NCI-H69 (cell line): ENCODE measurements at regions not wholly inside any gene's neighbourhood (a gene's known extent, or its start where the extent isn't known, plus 50 kb on each side); places are given as distances from the start of the nearest gene placed in this dataset.
"Not testable (repeated sequence)": the region's sequence is repeated elsewhere in the genome, so short reads cannot be mapped to it uniquely, and the experiment has no call there.

Source experiments
- DNase-seq: peaks from one replicate; lab custom pipeline; 2025; lab: John Stamatoyannopoulos, UW

- DNase-seq, result no peak
These were observed 145.6 kb upstream of the ABI3BP start for GRCh38 chr3:101138817-101139216.

DNA sequence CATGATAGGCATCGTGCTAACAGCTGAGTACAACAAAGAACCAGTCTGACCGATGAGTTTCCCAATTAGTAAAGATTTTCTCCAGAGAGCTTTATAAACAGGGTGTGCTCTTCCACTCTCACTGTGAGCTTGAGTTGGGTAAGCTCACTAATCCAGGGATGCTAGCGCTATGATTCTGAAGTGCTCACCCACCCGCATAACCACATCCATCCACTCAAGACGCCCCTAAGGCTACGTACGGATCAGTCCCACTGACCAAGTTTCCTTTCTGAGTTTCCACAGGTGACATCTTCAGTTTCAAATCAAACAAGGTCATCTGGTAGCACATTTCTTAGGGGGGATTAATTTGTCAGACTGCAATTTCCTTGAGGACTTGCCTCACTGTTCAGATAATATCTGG, 141.1 kb upstream of the ABI3BP start:
- DNase-seq, result no peak

DNA sequence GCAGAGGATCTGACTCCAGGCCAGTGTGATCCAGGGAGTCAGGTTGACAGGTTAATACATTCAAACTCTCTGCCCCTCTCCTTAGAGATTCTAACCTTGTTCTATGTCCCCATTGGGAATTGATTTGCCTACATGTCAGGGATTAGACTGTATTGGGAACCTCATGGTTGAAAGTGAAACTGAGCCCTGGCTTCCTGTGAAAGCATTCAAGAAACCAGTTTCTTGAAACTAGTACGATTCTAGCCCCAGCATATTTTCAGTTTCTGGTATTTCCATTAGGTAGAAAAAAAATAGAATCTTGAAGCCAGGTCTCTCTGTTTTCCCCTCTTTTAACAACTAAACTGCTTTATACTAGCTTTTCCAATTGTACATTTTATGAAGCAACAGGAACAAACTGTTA, 140.4 kb upstream of the ABI3BP start:
- no peak for DNase-seq

- DNase-seq, result not testable (repeated sequence)
These were observed 140.0 kb upstream of the ABI3BP start for GRCh38 chr3:101133197-101133596.

DNA sequence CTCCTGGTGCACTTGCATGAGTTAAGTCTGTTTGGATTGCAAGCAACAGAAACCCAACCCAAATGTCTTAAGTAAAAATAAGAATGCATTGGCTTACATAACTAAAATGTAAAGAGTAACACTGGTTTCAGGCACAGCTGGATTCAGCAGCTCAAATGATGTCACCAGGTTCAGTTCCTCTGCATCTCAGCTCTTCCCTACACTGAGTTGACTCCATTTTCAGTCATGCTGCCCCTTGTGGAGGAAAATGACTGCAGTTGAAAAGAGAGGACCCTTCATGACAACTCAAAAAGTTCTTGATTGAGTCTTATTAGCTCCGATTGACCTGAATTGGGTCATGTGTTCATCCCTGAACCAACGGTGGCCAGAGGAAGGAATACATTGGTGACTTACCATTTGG, 138.5 kb upstream of the ABI3BP start:
- DNase-seq, result no peak

- DNase-seq, result no peak
These were observed 135.6 kb upstream of the ABI3BP start for GRCh38 chr3:101128786-101129185.

GRCh38 chr3:101128001-101128400, 134.8 kb upstream of the ABI3BP start:
- DNase-seq, result no peak

DNA sequence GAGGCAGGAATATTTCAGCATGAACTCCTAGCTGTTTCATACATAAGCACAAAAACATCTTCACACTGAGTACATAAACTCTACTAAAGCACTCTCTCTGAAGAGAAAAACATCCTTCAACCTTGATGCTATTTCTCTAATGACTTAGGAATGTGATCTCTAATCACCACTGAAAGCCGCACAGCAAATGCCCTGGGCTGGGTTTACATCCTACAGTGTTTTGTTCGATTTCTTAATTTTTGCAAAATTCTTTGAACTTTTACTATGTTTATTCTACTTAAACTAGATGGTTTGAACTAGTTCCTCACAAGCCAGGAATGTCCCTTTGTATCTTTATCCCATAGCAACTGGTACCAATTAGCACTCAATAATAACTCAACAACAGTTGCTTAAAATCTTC, 130.9 kb upstream of the ABI3BP start:
- no peak for DNase-seq

- DNase-seq, result no peak
These were observed 129.9 kb upstream of the ABI3BP start for GRCh38 chr3:101123081-101123480.

- no peak for DNase-seq
These were observed 129.5 kb upstream of the ABI3BP start for GRCh38 chr3:101122681-101123080.

- no peak for DNase-seq
These were observed 126.8 kb upstream of the ABI3BP start for GRCh38 chr3:101120039-101120438.

DNA sequence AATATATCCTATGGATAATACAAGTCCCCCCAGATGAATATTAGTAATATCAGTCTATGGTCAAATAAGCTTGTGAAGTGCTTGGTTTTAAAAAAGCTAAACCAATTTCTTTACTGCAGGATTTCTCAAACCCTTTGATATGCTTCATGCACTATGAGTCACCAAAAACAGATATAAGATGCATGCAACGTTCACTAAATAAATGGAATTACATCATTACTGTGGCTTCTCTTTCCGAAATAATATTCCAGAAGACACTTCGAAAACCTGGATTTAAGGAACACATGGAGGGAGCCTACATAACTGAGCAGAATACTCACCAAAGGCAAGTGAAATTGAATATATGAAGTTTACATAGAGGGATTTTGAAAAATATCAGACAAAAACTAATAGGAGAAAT, 126.3 kb upstream of the ABI3BP start:
- DNase-seq, result no peak

GRCh38 chr3:101117980-101118379, 124.8 kb upstream of the ABI3BP start:
- no peak for DNase-seq

- no peak for DNase-seq
These were observed 124.2 kb upstream of the ABI3BP start for GRCh38 chr3:101117465-101117864.

GRCh38 chr3:101110295-101110694, 117.1 kb upstream of the ABI3BP start:
- DNase-seq, result not testable (repeated sequence)

GRCh38 chr3:101104321-101104720, 111.1 kb upstream of the ABI3BP start:
- DNase-seq, result no peak

- DNase-seq, result no peak
These were observed 109.6 kb upstream of the ABI3BP start for GRCh38 chr3:101102678-101103296.

DNA sequence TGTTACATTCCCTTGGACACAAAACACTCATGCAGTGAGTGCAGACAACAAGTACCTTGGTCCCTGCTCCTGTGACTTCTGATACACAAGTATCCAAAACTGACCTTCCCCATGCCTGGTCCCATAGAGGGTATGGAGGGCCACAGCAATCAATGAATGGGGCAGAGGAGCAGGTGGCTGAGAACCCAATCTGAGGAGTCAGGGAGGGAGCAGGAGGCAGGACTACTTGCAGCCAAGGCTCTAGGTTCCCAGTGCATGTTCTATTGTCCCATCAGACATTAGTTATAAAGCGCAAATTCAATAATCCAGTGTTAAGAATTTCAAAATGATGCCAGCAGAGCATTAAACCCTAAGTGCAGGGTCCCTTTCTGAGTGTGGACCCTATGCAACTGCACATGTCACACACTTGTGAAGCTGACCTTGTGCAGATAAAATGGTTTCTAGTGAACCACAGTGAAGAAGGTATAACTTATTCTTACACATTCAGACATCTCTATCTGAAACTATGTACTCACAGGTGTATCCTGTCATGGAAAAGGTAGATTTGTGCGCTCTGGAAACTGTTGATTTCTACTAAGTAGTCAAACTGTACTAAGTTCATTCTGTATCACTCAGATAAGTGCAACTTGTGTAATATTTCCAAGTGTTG, 107.3 kb upstream of the ABI3BP start:
- no peak for DNase-seq

- DNase-seq, result no peak
These were observed 106.6 kb upstream of the ABI3BP start for GRCh38 chr3:101099791-101100190.

DNA sequence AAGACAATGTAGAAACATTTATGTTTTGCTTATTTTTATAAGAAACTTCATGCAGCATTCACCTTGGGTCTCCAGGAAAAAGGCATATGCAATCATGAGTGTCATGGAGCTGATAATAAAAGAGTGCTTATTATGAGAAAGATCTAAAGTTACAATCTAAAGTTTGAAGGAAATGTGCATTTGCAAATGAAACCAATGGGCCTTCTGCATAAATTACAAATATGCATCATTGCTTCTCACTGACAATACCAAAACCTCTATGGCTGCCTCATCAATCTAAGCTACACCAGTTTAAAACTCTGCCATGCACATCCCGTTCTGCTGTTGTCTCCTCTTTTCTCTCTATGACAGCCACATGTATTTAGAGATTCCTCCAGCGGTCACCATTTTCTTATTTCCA, 103.2 kb upstream of the ABI3BP start:
- no peak for DNase-seq

- DNase-seq, result no peak
These were observed 102.6 kb upstream of the ABI3BP start for GRCh38 chr3:101095693-101096430.

DNA sequence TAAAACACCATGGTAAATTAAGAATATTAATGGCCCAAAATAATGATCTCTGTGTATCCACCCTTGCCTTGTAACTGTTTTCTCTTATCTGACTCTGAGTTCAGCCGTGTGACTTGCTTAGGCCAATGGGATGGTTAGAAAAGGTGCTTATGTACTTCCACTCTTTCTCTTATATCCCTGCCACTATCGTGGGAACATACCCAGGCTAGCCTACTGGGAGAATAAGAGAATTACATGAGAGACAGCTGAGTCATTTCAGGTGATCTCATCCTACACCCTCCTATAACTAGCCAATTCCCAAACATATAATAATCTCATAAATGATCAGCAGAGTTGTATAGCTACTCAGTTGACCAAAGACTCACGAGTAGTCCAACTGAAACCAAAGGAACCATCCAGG, 98.3 kb upstream of the ABI3BP start:
- DNase-seq, result no peak

GRCh38 chr3:101085752-101086151, 92.5 kb upstream of the ABI3BP start:
- no peak for DNase-seq
